PC-3 (cell line): ENCODE measurements at regions not wholly inside any gene's neighbourhood (a gene's known extent, or its start where the extent isn't known, plus 50 kb on each side); places are given as distances from the start of the nearest gene placed in this dataset.

ENCODE experiments used
- ATAC-seq: fragments of 200-7000 bp; cut with Tn5 transposase; 2 replicates; pipeline ENCODE4 v1.9.1; 2020; ENCODE audit warnings: mild to moderate bottlenecking, moderate library complexity
- BruUV-seq: library from RNA; stranded (reverse); fragments of 400-500 nt; replicated peaks from 2 replicates; lab custom pipeline; 2021; lab: Mats Ljungman, UMichigan
- CTCF ChIA-PET: fragments of 300-600 bp; sonication (Branson Sonifier 250); formaldehyde crosslinking; loops from one replicate; lab custom pipeline; 2022; ENCODE audit warnings: antibody characterized with exemption; lab: Charles Lee
- POLR2A ChIA-PET: fragments of 300-600 bp; sonication (Branson Sonifier 250); formaldehyde crosslinking; loops from one replicate; lab custom pipeline; 2022; ENCODE audit warnings: antibody characterized with exemption; ENCODE audit not compliant: unreplicated experiment; lab: Charles Lee
- DNase-seq: peaks from one replicate; pipeline ENCODE4 v3.0.0-alpha.2; 2015
- H2AFZ ChIP-seq: fragments of 300-600 bp; sonication (generic); 2 replicates; pipeline ENCODE4 v1.6.0; 2016; ENCODE audit warnings: antibody characterized with exemption, low read length
- H3F3A ChIP-seq: fragments of 300-600 bp; sonication (generic); one replicate; pipeline ENCODE4 v1.6.0; 2017; ENCODE audit warnings: antibody characterized with exemption, low read length, control low read depth, mild to moderate bottlenecking; ENCODE audit not compliant: unreplicated experiment
- H3K27ac ChIP-seq: fragments of 300-600 bp; sonication (generic); 2 replicates; pipeline ENCODE4 v1.5.1; 2016; ENCODE audit warnings: mild to moderate bottlenecking, low read length
- H3K27me3 ChIP-seq: fragments of 300-600 bp; sonication (generic); 2 replicates; pipeline ENCODE4 v1.6.1; 2016; ENCODE audit warnings: low read length, mixed read lengths
- H3K36me3 ChIP-seq: fragments of 300-600 bp; sonication (generic); 2 replicates; pipeline ENCODE4 v1.6.1; 2016; ENCODE audit warnings: low read depth, mixed run types, low read length, mixed read lengths
- H3K4me1 ChIP-seq: fragments of 300-600 bp; sonication (generic); 2 replicates; pipeline ENCODE4 v1.5.1; 2016; ENCODE audit warnings: low read length; ENCODE audit not compliant: insufficient read depth
- H3K4me2 ChIP-seq: fragments of 300-600 bp; sonication (generic); 2 replicates; pipeline ENCODE4 v1.6.0; 2016; ENCODE audit warnings: low read length
- H3K4me3 ChIP-seq: fragments of 300-600 bp; sonication (generic); 2 replicates; pipeline ENCODE4 v1.5.1; 2016; ENCODE audit warnings: mild to moderate bottlenecking, low read length, mixed read lengths
- H3K79me2 ChIP-seq: fragments of 300-600 bp; sonication (generic); 2 replicates; pipeline ENCODE4 v1.6.1; 2017; ENCODE audit warnings: low read length, mixed read lengths
- H3K9ac ChIP-seq: fragments of 300-600 bp; sonication (generic); 2 replicates; pipeline ENCODE4 v1.6.0; 2016; ENCODE audit warnings: mild to moderate bottlenecking, low read length
- H3K9me2 ChIP-seq: fragments of 300-600 bp; sonication (generic); replicated peaks from 2 replicates; pipeline ENCODE4 v1.6.1; 2016; ENCODE audit warnings: mixed run types, low read length, mixed read lengths
- H3K9me3 ChIP-seq: fragments of 300-600 bp; sonication (generic); 2 replicates; pipeline ENCODE4 v1.6.1; 2016; ENCODE audit warnings: low read length, mixed read lengths
- H4K20me1 ChIP-seq: fragments of 300-600 bp; sonication (generic); 2 replicates; pipeline ENCODE4 v1.6.1; 2016; ENCODE audit warnings: low read length, mixed read lengths
- EZH2 ChIP-seq: fragments of 300-600 bp; sonication (generic); IDR thresholded peaks from one replicate; pipeline ENCODE4 v1.6.1; 2017; ENCODE audit warnings: antibody characterized with exemption, mild to moderate bottlenecking, low read length; ENCODE audit not compliant: unreplicated experiment
- EZH2phosphoT487 ChIP-seq: fragments of 300-600 bp; sonication (generic); IDR thresholded peaks from 2 replicates; pipeline ENCODE4 v1.6.1; 2018; ENCODE audit warnings: mild to moderate bottlenecking, antibody characterized with exemption, low read length, borderline replicate concordance
- intact Hi-C: fragments of 100-400 bp; cut with micrococcal nuclease; formaldehyde crosslinking; loops from 2 replicates; pipeline ENCODE4 v1.9.0; 2023
- TF ChIP-seq, protein P1 (sequence below): fragments of 300-600 bp; sonication (generic); conservative IDR thresholded peaks from 2 replicates; pipeline ENCODE4 v1.5.1; 2017; ENCODE audit warnings: antibody characterized with exemption, low read depth, mild to moderate bottlenecking, low read length

- ATAC-seq, result no peak
- POLR2A ChIA-PET, result no interaction called here
These were observed 68.2 kb downstream of the ABCC12 start for GRCh38 chr16:48087639-48088038.

GRCh38 chr16:48086422-48086821 lies 69.4 kb downstream of the ABCC12 start:
- H3K4me2 ChIP-seq, result no peak overlapping the region
- TF ChIP-seq, protein P1, sequence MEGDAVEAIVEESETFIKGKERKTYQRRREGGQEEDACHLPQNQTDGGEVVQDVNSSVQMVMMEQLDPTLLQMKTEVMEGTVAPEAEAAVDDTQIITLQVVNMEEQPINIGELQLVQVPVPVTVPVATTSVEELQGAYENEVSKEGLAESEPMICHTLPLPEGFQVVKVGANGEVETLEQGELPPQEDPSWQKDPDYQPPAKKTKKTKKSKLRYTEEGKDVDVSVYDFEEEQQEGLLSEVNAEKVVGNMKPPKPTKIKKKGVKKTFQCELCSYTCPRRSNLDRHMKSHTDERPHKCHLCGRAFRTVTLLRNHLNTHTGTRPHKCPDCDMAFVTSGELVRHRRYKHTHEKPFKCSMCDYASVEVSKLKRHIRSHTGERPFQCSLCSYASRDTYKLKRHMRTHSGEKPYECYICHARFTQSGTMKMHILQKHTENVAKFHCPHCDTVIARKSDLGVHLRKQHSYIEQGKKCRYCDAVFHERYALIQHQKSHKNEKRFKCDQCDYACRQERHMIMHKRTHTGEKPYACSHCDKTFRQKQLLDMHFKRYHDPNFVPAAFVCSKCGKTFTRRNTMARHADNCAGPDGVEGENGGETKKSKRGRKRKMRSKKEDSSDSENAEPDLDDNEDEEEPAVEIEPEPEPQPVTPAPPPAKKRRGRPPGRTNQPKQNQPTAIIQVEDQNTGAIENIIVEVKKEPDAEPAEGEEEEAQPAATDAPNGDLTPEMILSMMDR, result no peak
- no peak for TF ChIP-seq EZH2
- TF ChIP-seq EZH2phosphoT487, result no peak
- ChIA-PET POLR2A (no interaction called here), CTCF (interaction anchor here (0.6 kb wide), 1 partner anchor 32 kb away, joined by 3 read pairs; no protein-coding TSS in a partner anchor)
- H3K27me3 ChIP-seq, result no peaks in the 10 kb centered on the region
- no peaks in the 10 kb centered on the region for H4K20me1 ChIP-seq
- H3F3A ChIP-seq, result no peaks in the 10 kb centered on the region
- DNase-seq, result no peak
- no peak overlapping the region for H3K9ac ChIP-seq
- no peak overlapping the region for H2AFZ ChIP-seq
- no peaks in the 10 kb centered on the region for H3K9me2 ChIP-seq
- intact Hi-C loops, result no loop called here
- no peaks in the 10 kb centered on the region for H3K9me3 ChIP-seq
- no peaks in the 10 kb centered on the region for H3K79me2 ChIP-seq
- H3K4me3 ChIP-seq, result no peak overlapping the region
- no peak overlapping the region for H3K27ac ChIP-seq
- BruUV-seq, result no TSS peak
- H3K36me3 ChIP-seq, result no peaks in the 10 kb centered on the region
- no peak for ATAC-seq
- H3K4me1 ChIP-seq, result peaks cover 8% of the 10 kb centered on the region

More at GRCh38 chr16:48087639-48088038, 68.2 kb downstream of the ABCC12 start:
- intact Hi-C loops, result no loop called here
- H3F3A ChIP-seq, result no peaks in the 10 kb centered on the region
- no peak overlapping the region for H2AFZ ChIP-seq
- H3K27me3 ChIP-seq, result no peaks in the 10 kb centered on the region
- BruUV-seq, result no TSS peak
- no peak overlapping the region for H3K4me3 ChIP-seq
- DNase-seq, result no peak
- no peak overlapping the region for H3K9ac ChIP-seq
- H3K36me3 ChIP-seq, result no peaks in the 10 kb centered on the region
- H4K20me1 ChIP-seq, result no peaks in the 10 kb centered on the region
- CTCF ChIA-PET, result no interaction called here
- no peaks in the 10 kb centered on the region for H3K9me3 ChIP-seq
- H3K9me2 ChIP-seq, result no peaks in the 10 kb centered on the region
- no peak overlapping the region for H3K4me2 ChIP-seq
- H3K4me1 ChIP-seq, result no peaks in the 10 kb centered on the region; the same call in 1 of the 2 replicates
- H3K27ac ChIP-seq, result no peak overlapping the region
- H3K79me2 ChIP-seq, result no peaks in the 10 kb centered on the region
- TF ChIP-seq, protein P1, result no peak
- TF ChIP-seq EZH2phosphoT487, result no peak
- no peak for TF ChIP-seq EZH2

GRCh38 chr16:48085729-48086128 lies 70.1 kb downstream of the ABCC12 start:
- H3K9me3 ChIP-seq, result no peaks in the 10 kb centered on the region
- no peaks in the 10 kb centered on the region for H3F3A ChIP-seq
- no peak overlapping the region for H2AFZ ChIP-seq
- H3K4me3 ChIP-seq, result no peak overlapping the region
- H3K79me2 ChIP-seq, result no peaks in the 10 kb centered on the region
- H3K27me3 ChIP-seq, result no peaks in the 10 kb centered on the region
- H3K4me2 ChIP-seq, result no peak overlapping the region
- H3K9ac ChIP-seq, result no peak overlapping the region
- H3K9me2 ChIP-seq, result no peaks in the 10 kb centered on the region
- BruUV-seq, result no TSS peak
- DNase-seq, result no peak
- intact Hi-C loops, result no loop called here
- H4K20me1 ChIP-seq, result no peaks in the 10 kb centered on the region
- CTCF ChIA-PET, result interaction anchor here (0.6 to 0.7 kb wide), 2 partner anchors 9 to 33 kb away, joined by 3 to 4 read pairs; no protein-coding TSS in a partner anchor
- no peak overlapping the region for H3K27ac ChIP-seq
- ATAC-seq, result no peak
- no peaks in the 10 kb centered on the region for H3K36me3 ChIP-seq
- POLR2A ChIA-PET, result no interaction called here
- H3K4me1 ChIP-seq, result peaks cover 15% of the 10 kb centered on the region
- TF ChIP-seq EZH2 (no peak), EZH2phosphoT487 (no peak)
- TF ChIP-seq, protein P1, result no peak
